ENCODE measurements at regions not wholly inside any gene's neighbourhood (a gene's known extent, or its start where the extent isn't known, plus 50 kb on each side); places are given as distances from the start of the nearest gene placed in this dataset.

DNA sequence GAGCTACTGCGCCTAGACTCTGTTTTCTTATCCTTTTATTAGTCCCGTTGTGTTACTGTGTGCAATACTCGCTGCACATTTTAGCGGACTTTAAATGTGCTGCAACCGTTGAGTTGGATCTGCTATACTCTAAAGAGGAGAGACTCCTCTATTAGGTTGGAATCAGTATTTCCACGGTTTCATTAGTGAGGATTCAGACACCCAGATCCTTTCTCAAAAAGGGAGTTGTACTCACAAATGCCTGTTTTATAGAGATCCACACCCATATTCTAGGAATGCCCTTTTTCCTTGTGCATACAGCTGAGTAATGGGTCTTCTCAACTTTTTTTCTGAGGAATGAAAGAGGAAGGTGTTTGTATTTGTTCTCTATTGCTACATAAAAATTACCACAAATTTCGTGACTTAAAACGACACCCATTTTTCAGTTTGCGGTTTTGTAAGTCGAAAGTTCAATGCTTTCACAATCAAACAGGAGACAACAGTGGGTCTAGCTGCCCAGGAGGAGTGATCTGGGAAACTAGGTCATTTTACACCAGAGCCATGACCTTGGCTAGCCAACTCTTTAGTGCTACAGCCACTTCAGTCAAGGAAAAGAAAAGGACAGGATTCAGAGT lies 52.8 kb upstream of the SLC44A1 start:
- peak; percentile 29 for DNase-seq
- Mint-ChIP-seq H3K36me3 (ENCODE audit: insufficient read depth, unreplicated experiment) (no peaks in the 10 kb centered on the region), H3K4me3 (ENCODE audit: low read depth, unreplicated experiment) (no peak overlapping the region), H3K27me3 (ENCODE audit: unreplicated experiment) (no peaks in the 10 kb centered on the region), H3K9me3 (ENCODE audit: low read depth, unreplicated experiment) (no peaks in the 10 kb centered on the region), H3K4me1 (ENCODE audit: low read depth, unreplicated experiment) (peaks cover 14% of the 10 kb centered on the region), H3K27ac (ENCODE audit: unreplicated experiment) (peak overlapping the region; percentile 60)
- TF ChIP-seq, protein P1, sequence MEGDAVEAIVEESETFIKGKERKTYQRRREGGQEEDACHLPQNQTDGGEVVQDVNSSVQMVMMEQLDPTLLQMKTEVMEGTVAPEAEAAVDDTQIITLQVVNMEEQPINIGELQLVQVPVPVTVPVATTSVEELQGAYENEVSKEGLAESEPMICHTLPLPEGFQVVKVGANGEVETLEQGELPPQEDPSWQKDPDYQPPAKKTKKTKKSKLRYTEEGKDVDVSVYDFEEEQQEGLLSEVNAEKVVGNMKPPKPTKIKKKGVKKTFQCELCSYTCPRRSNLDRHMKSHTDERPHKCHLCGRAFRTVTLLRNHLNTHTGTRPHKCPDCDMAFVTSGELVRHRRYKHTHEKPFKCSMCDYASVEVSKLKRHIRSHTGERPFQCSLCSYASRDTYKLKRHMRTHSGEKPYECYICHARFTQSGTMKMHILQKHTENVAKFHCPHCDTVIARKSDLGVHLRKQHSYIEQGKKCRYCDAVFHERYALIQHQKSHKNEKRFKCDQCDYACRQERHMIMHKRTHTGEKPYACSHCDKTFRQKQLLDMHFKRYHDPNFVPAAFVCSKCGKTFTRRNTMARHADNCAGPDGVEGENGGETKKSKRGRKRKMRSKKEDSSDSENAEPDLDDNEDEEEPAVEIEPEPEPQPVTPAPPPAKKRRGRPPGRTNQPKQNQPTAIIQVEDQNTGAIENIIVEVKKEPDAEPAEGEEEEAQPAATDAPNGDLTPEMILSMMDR (IDR thresholded peaks at IDR 0.05; ENCODE audit: unreplicated experiment), result no peak
- BruUV-seq (replicated peaks), result no TSS peak
- CTCF ChIA-PET, result no interaction called here
- intact Hi-C loops (cut with micrococcal nuclease; ENCODE audit: unreplicated experiment), result no loop called here

DNA sequence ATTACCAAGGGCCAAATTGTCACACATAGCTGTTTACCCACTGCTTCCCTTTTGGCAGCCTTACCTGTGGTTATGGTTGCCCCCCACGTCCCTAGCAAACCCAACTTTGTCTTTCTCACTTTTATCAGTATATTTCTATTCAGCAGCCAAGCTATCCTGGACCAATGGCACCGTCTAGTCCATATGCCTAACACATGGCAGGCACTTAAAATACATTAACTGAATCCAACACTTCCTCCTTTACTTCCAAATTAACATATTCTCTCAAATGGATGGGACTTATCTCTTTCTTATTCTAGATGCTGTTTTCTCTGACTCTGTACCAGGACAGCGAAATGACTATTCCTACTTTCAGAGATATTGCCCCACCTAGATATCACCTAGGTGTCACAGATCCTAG lies 50.9 kb upstream of the SLC44A1 start:
- H3K4me3 Mint-ChIP-seq (ENCODE audit: low read depth, unreplicated experiment), result no peak overlapping the region
- no peaks in the 10 kb centered on the region for H3K9me3 Mint-ChIP-seq (ENCODE audit: low read depth, unreplicated experiment)
- intact Hi-C loops (cut with micrococcal nuclease; ENCODE audit: unreplicated experiment), result no loop called here
- no peaks in the 10 kb centered on the region for H3K36me3 Mint-ChIP-seq (ENCODE audit: insufficient read depth, unreplicated experiment)
- TF ChIP-seq, protein P1 (IDR thresholded peaks at IDR 0.05; ENCODE audit: unreplicated experiment), result no peak
- no peaks in the 10 kb centered on the region for H3K27me3 Mint-ChIP-seq (ENCODE audit: unreplicated experiment)
- DNase-seq, result no peak
- CTCF ChIA-PET, result no interaction called here
- BruUV-seq (replicated peaks), result no TSS peak
- H3K4me1 Mint-ChIP-seq (ENCODE audit: low read depth, unreplicated experiment), result peaks cover 14% of the 10 kb centered on the region
- no peak overlapping the region for H3K27ac Mint-ChIP-seq (ENCODE audit: unreplicated experiment)

DNA sequence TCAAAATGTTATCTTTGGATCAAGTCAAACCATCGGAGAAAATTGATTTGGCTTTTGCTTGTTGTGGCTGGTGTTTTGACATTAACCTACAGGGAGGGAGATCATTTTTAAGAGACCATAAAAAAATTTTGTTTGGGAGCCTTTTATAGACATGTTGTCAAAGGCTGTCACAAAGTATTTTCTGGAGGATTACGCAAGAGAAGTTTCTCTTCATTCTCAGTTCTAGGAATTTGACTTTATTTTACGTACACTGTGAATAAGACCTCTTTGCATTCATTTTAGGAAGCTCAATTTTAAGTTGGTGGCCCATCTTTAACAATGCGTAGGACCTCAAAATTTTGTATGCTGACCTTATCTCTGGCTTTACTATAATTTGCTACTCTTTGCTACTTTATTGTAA lies 50.2 kb upstream of the SLC44A1 start:
- CTCF ChIA-PET, result no interaction called here
- Mint-ChIP-seq H3K36me3 (ENCODE audit: insufficient read depth, unreplicated experiment) (no peaks in the 10 kb centered on the region), H3K27me3 (ENCODE audit: unreplicated experiment) (no peaks in the 10 kb centered on the region), H3K9me3 (ENCODE audit: low read depth, unreplicated experiment) (no peaks in the 10 kb centered on the region), H3K4me1 (ENCODE audit: low read depth, unreplicated experiment) (peaks cover 14% of the 10 kb centered on the region), H3K27ac (ENCODE audit: unreplicated experiment) (no peak overlapping the region), H3K4me3 (ENCODE audit: low read depth, unreplicated experiment) (no peak overlapping the region)
- intact Hi-C loops (cut with micrococcal nuclease; ENCODE audit: unreplicated experiment), result no loop called here
- no peak for DNase-seq
- TF ChIP-seq, protein P1 (IDR thresholded peaks at IDR 0.05; ENCODE audit: unreplicated experiment), result no peak
- no TSS peak for BruUV-seq (replicated peaks)
